ENCODE measurements at regions not wholly inside any gene's neighbourhood (a gene's known extent, or its start where the extent isn't known, plus 50 kb on each side); places are given as distances from the start of the nearest gene placed in this dataset.

- TF ChIP-seq PATZ1 (CRISPR knock-in tag; IDR thresholded peaks at IDR 0.05; ENCODE audit: borderline replicate concordance) (no peak), CSRNP3 (CRISPR knock-in tag; IDR thresholded peaks at IDR 0.05) (no peak)
Measured at GRCh38 chr15:87243474-87243873, 1013.1 kb downstream of the NTRK3 start.

Measured in SK-N-SH treated with all-trans-retinoic acid at 6 μM for 48 hours (cell line).